Right lobe of liver (tissue), 4 donors: ENCODE measurements at regions not wholly inside any gene's neighbourhood (a gene's known extent, or its start where the extent isn't known, plus 50 kb on each side); places are given as distances from the start of the nearest gene placed in this dataset.

Experiments used
- CTCF ChIP-seq, 4 donors: fragments of 200-600 bp in 3 of 4; fragments of 450-650 bp in 1 of 4; IDR thresholded peaks; one replicate each; pipeline versions ENCODE4 v1.5.1 to v1.8.0; 2016 to 2022; ENCODE audit warnings: antibody characterized with exemption in 4 of 4, mild to moderate bottlenecking in 2 of 4
- POLR2A ChIP-seq: fragments of 450-650 bp; IDR thresholded peaks from one replicate; pipeline ENCODE4 v1.6.1; 2017; ENCODE audit warnings: antibody characterized with exemption, mild to moderate bottlenecking
- donor health status: DM: no; HTN: no; CAD: no.
- donor health status: DM: no; HTN: no; CAD: no.
- donor health status: DM: no; HTN: yes; CAD: no.

GRCh38 chr9:116094846-116095245 lies 58.7 kb upstream of the PAPPA start:
- TF ChIP-seq POLR2A (no peak), CTCF (IDR thresholded peaks at IDR 0.05) (no peak)
